ENCODE measurements at regions not wholly inside any gene's neighbourhood (a gene's known extent, or its start where the extent isn't known, plus 50 kb on each side); places are given as distances from the start of the nearest gene placed in this dataset.
"Not testable (repeated sequence)": the region's sequence is repeated elsewhere in the genome, so short reads cannot be mapped to it uniquely, and the experiment has no call there.

- DNase-seq (ENCODE audit: low spot score), result no peak
- no peak overlapping the region for H3K27ac Mint-ChIP-seq
- H3K36me3 Mint-ChIP-seq, result no peaks in the 10 kb centered on the region
- no peak overlapping the region for H3K4me3 Mint-ChIP-seq
- ATAC-seq, result no peak
- no peaks in the 10 kb centered on the region for H3K9me3 Mint-ChIP-seq
- H3K27me3 Mint-ChIP-seq, result no peaks in the 10 kb centered on the region
- no peaks in the 10 kb centered on the region for H3K4me1 Mint-ChIP-seq (ENCODE audit: low read depth in 2 of 2)
These were observed 442.9 kb downstream of the DTWD2 start for GRCh38 chr5:118545470-118545869.

- H3K4me1 Mint-ChIP-seq (ENCODE audit: low read depth in 2 of 2), result no peaks in the 10 kb centered on the region
These were observed 443.4 kb downstream of the DTWD2 start for GRCh38 chr5:118544887-118545449.

GRCh38 chr5:118533923-118534322 is 454.4 kb downstream of the DTWD2 start:
- Mint-ChIP-seq H3K27ac (no peak overlapping the region), H3K4me1 (ENCODE audit: low read depth in 2 of 2) (no peaks in the 10 kb centered on the region), H3K27me3 (no peaks in the 10 kb centered on the region), H3K36me3 (no peaks in the 10 kb centered on the region), H3K4me3 (no peak overlapping the region), H3K9me3 (peaks cover 5% of the 10 kb centered on the region)
- ATAC-seq, result no peak
- DNase-seq (ENCODE audit: low spot score), result no peak

More at GRCh38 chr5:118544887-118545449, 443.4 kb downstream of the DTWD2 start:
- DNase-seq (ENCODE audit: low spot score) (no peak), ATAC-seq (no peak)
- no peaks in the 10 kb centered on the region for H3K9me3 Mint-ChIP-seq
- no peaks in the 10 kb centered on the region for H3K36me3 Mint-ChIP-seq
- no peak overlapping the region for H3K27ac Mint-ChIP-seq
- no peak overlapping the region for H3K4me3 Mint-ChIP-seq
- H3K27me3 Mint-ChIP-seq, result no peaks in the 10 kb centered on the region

- H3K27ac Mint-ChIP-seq, result no peak overlapping the region
- DNase-seq (ENCODE audit: low spot score), result no peak
- H3K9me3 Mint-ChIP-seq, result peaks cover 4% of the 10 kb centered on the region
- H3K4me1 Mint-ChIP-seq (ENCODE audit: low read depth in 2 of 2), result no peaks in the 10 kb centered on the region
- no peak overlapping the region for H3K4me3 Mint-ChIP-seq
- H3K27me3 Mint-ChIP-seq, result no peaks in the 10 kb centered on the region
- H3K36me3 Mint-ChIP-seq, result no peaks in the 10 kb centered on the region
- ATAC-seq, result no peak
These were observed 455.2 kb downstream of the DTWD2 start for GRCh38 chr5:118533156-118533555.

GRCh38 chr5:118531276-118531675 is 457.1 kb downstream of the DTWD2 start:
- DNase-seq (ENCODE audit: low spot score) (no peak), ATAC-seq (no peak)
- H3K27me3 Mint-ChIP-seq, result no peaks in the 10 kb centered on the region
- no peak overlapping the region for H3K27ac Mint-ChIP-seq
- H3K4me3 Mint-ChIP-seq, result no peak overlapping the region
- peaks cover 7% of the 10 kb centered on the region for H3K9me3 Mint-ChIP-seq
- H3K36me3 Mint-ChIP-seq, result no peaks in the 10 kb centered on the region
- no peaks in the 10 kb centered on the region for H3K4me1 Mint-ChIP-seq (ENCODE audit: low read depth in 2 of 2)

- DNase-seq (ENCODE audit: low spot score) (no peak), ATAC-seq (no peak)
- Mint-ChIP-seq H3K4me3 (no peak overlapping the region), H3K27me3 (no peaks in the 10 kb centered on the region), H3K4me1 (ENCODE audit: low read depth in 2 of 2) (no peaks in the 10 kb centered on the region), H3K9me3 (peaks cover 10% of the 10 kb centered on the region), H3K27ac (no peak overlapping the region), H3K36me3 (no peaks in the 10 kb centered on the region)
These were observed 458.8 kb downstream of the DTWD2 start for GRCh38 chr5:118529361-118530144.

- H3K27ac Mint-ChIP-seq, result no peak overlapping the region
- H3K4me3 Mint-ChIP-seq, result no peak overlapping the region
- DNase-seq (ENCODE audit: low spot score) (no peak), ATAC-seq (no peak)
- no peaks in the 10 kb centered on the region for H3K36me3 Mint-ChIP-seq
- H3K27me3 Mint-ChIP-seq, result no peaks in the 10 kb centered on the region
- no peaks in the 10 kb centered on the region for H3K4me1 Mint-ChIP-seq (ENCODE audit: low read depth in 2 of 2)
- peaks cover 7% of the 10 kb centered on the region for H3K9me3 Mint-ChIP-seq
These were observed 465.7 kb downstream of the DTWD2 start for GRCh38 chr5:118522626-118523025.

GRCh38 chr5:118520771-118521415 is 467.5 kb downstream of the DTWD2 start:
- ATAC-seq, result no peak
- Mint-ChIP-seq H3K27ac (no peak overlapping the region), H3K36me3 (no peaks in the 10 kb centered on the region), H3K27me3 (no peaks in the 10 kb centered on the region), H3K4me1 (ENCODE audit: low read depth in 2 of 2) (no peaks in the 10 kb centered on the region), H3K4me3 (no peak overlapping the region), H3K9me3 (peaks cover 8% of the 10 kb centered on the region)
- no peak for DNase-seq (ENCODE audit: low spot score)

GRCh38 chr5:118519466-118519865 is 468.9 kb downstream of the DTWD2 start:
- peaks cover 16% of the 10 kb centered on the region for H3K9me3 Mint-ChIP-seq
- no peaks in the 10 kb centered on the region for H3K4me1 Mint-ChIP-seq (ENCODE audit: low read depth in 2 of 2)
- DNase-seq (ENCODE audit: low spot score) (no peak), ATAC-seq (no peak)
- H3K36me3 Mint-ChIP-seq, result no peaks in the 10 kb centered on the region
- H3K27me3 Mint-ChIP-seq, result no peaks in the 10 kb centered on the region
- H3K4me3 Mint-ChIP-seq, result no peak overlapping the region
- no peak overlapping the region for H3K27ac Mint-ChIP-seq

GRCh38 chr5:118518720-118519119 is 469.6 kb downstream of the DTWD2 start:
- DNase-seq (ENCODE audit: low spot score) (no peak), ATAC-seq (no peak)
- no peak overlapping the region for H3K4me3 Mint-ChIP-seq
- H3K36me3 Mint-ChIP-seq, result no peaks in the 10 kb centered on the region
- H3K9me3 Mint-ChIP-seq, result peaks cover 16% of the 10 kb centered on the region
- no peaks in the 10 kb centered on the region for H3K4me1 Mint-ChIP-seq (ENCODE audit: low read depth in 2 of 2)
- no peaks in the 10 kb centered on the region for H3K27me3 Mint-ChIP-seq
- no peak overlapping the region for H3K27ac Mint-ChIP-seq

- H3K4me1 Mint-ChIP-seq (ENCODE audit: low read depth in 2 of 2), result no peaks in the 10 kb centered on the region
- H3K27ac Mint-ChIP-seq, result no peak overlapping the region
- H3K36me3 Mint-ChIP-seq, result no peaks in the 10 kb centered on the region
These were observed 476.5 kb downstream of the DTWD2 start for GRCh38 chr5:118511846-118512245.

GRCh38 chr5:118506217-118506852 is 482.0 kb downstream of the DTWD2 start:
- H3K27me3 Mint-ChIP-seq, result no peaks in the 10 kb centered on the region
- ATAC-seq, result no peak

More at GRCh38 chr5:118511846-118512245, 476.5 kb downstream of the DTWD2 start:
- Mint-ChIP-seq H3K4me3 (no peak overlapping the region), H3K9me3 (peaks cover 8% of the 10 kb centered on the region), H3K27me3 (no peaks in the 10 kb centered on the region)
- ATAC-seq (no peak), DNase-seq (ENCODE audit: low spot score) (no peak)

GRCh38 chr5:118502232-118502631 is 486.1 kb downstream of the DTWD2 start:
- peaks cover 22% of the 10 kb centered on the region for H3K9me3 Mint-ChIP-seq
- ATAC-seq; H3K36me3 Mint-ChIP-seq; H3K27ac Mint-ChIP-seq; H3K27me3 Mint-ChIP-seq; DNase-seq (ENCODE audit: low spot score); H3K4me1 Mint-ChIP-seq (ENCODE audit: low read depth in 2 of 2); H3K4me3 Mint-ChIP-seq: not testable (repeated sequence)

More at GRCh38 chr5:118506217-118506852, 482.0 kb downstream of the DTWD2 start:
- Mint-ChIP-seq H3K27ac (no peak overlapping the region), H3K36me3 (no peaks in the 10 kb centered on the region), H3K4me3 (no peak overlapping the region), H3K9me3 (peaks cover 14% of the 10 kb centered on the region), H3K4me1 (ENCODE audit: low read depth in 2 of 2) (no peaks in the 10 kb centered on the region)
- no peak for DNase-seq (ENCODE audit: low spot score)

- no peak for ATAC-seq
- H3K27me3 Mint-ChIP-seq, result no peaks in the 10 kb centered on the region
- H3K4me1 Mint-ChIP-seq (ENCODE audit: low read depth in 2 of 2), result no peaks in the 10 kb centered on the region
- no peaks in the 10 kb centered on the region for H3K36me3 Mint-ChIP-seq
- no peak for DNase-seq (ENCODE audit: low spot score)
- H3K9me3 Mint-ChIP-seq, result peaks cover 8% of the 10 kb centered on the region
- H3K4me3 Mint-ChIP-seq, result no peak overlapping the region
- no peak overlapping the region for H3K27ac Mint-ChIP-seq
These were observed 497.0 kb downstream of the DTWD2 start for GRCh38 chr5:118491351-118491750.
